ENCODE measurements at regions not wholly inside any gene's neighbourhood (a gene's known extent, or its start where the extent isn't known, plus 50 kb on each side); places are given as distances from the start of the nearest gene placed in this dataset.
"Not testable (repeated sequence)": the region's sequence is repeated elsewhere in the genome, so short reads cannot be mapped to it uniquely, and the experiment has no call there.

DNA sequence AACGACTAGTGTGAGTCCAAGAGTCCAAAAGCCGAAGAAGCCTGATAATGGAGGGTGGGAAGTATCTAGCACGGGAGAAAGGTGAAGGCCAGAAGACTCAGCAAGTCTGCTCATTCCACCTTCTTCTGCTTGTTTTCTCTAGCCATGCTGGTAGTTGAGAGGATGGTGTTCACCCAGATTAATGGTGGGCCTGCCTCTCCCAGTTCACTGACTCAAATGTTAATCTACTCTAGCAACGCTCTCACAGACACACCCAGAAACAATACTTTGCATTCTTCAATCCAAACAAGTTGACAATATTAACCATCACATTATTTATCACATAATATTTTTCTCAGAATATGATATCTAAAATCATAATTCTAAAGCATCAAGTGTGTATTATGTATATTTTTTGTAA is 1055.1 kb upstream of the PCDH10 start:
- H3K9me3 Mint-ChIP-seq (ENCODE audit: low read depth), result peaks cover 12% of the 10 kb centered on the region
- TF ChIP-seq, protein P1, sequence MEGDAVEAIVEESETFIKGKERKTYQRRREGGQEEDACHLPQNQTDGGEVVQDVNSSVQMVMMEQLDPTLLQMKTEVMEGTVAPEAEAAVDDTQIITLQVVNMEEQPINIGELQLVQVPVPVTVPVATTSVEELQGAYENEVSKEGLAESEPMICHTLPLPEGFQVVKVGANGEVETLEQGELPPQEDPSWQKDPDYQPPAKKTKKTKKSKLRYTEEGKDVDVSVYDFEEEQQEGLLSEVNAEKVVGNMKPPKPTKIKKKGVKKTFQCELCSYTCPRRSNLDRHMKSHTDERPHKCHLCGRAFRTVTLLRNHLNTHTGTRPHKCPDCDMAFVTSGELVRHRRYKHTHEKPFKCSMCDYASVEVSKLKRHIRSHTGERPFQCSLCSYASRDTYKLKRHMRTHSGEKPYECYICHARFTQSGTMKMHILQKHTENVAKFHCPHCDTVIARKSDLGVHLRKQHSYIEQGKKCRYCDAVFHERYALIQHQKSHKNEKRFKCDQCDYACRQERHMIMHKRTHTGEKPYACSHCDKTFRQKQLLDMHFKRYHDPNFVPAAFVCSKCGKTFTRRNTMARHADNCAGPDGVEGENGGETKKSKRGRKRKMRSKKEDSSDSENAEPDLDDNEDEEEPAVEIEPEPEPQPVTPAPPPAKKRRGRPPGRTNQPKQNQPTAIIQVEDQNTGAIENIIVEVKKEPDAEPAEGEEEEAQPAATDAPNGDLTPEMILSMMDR (IDR thresholded peaks at IDR 0.05), result no peak
- H3K27me3 Mint-ChIP-seq (ENCODE audit: low read depth), result no peaks in the 10 kb centered on the region
- DNase-seq (ENCODE audit: low spot score), result no peak
- H3K4me1 Mint-ChIP-seq (ENCODE audit: low read depth), result no peaks in the 10 kb centered on the region
- no peak overlapping the region for H3K4me3 Mint-ChIP-seq (ENCODE audit: unreplicated experiment)
- no peak overlapping the region for H3K27ac Mint-ChIP-seq (ENCODE audit: unreplicated experiment)
- H3K36me3 Mint-ChIP-seq (ENCODE audit: low read depth), result no peaks in the 10 kb centered on the region

DNA sequence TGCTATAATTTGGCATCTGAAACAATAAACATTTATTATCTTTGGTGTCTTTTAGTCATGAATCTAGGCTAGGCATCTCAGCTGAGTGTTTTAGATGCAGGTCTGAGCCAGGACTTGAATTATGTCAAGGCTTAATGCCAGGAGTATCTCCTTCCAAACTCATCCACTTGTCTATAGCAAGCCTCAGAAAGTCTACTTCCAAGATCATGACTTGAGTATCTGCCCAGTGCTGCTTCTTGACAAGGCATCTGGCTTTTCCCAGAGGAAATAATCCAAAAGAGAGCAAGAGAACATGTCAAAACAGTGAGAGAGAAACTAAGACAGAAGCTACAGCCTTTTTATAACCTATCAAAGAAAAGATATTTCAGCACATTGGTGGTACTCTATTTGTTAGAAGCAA is 1052.1 kb upstream of the PCDH10 start:
- no peaks in the 10 kb centered on the region for H3K27me3 Mint-ChIP-seq (ENCODE audit: low read depth)
- no peak for DNase-seq (ENCODE audit: low spot score)
- no peaks in the 10 kb centered on the region for H3K36me3 Mint-ChIP-seq (ENCODE audit: low read depth)
- TF ChIP-seq, protein P1 (IDR thresholded peaks at IDR 0.05), result no peak
- H3K9me3 Mint-ChIP-seq (ENCODE audit: low read depth), result no peaks in the 10 kb centered on the region
- no peak overlapping the region for H3K4me3 Mint-ChIP-seq (ENCODE audit: unreplicated experiment)
- no peak overlapping the region for H3K27ac Mint-ChIP-seq (ENCODE audit: unreplicated experiment)
- no peaks in the 10 kb centered on the region for H3K4me1 Mint-ChIP-seq (ENCODE audit: low read depth)

DNA sequence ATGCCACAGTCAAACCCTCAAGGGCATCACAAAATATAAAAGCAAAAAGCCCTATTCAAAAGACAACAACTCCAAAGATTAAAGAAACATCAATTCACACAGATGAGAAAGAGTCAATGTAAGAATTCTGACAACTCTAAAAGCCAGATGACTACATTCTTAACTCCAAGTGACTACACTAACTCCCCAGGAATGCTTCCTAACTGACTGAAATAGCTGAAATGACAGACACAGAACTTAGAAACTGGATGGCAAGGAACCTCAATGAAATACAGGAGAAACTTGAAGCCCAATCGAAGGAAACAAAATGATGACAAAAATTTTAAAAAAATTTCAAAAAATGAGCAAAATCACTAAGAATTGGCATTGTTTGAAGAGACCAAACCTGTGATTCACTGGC is 1047.6 kb upstream of the PCDH10 start:
- Mint-ChIP-seq H3K27ac (ENCODE audit: unreplicated experiment) (no peak overlapping the region), H3K9me3 (ENCODE audit: low read depth) (no peaks in the 10 kb centered on the region), H3K4me3 (ENCODE audit: unreplicated experiment) (no peak overlapping the region), H3K4me1 (ENCODE audit: low read depth) (no peaks in the 10 kb centered on the region), H3K27me3 (ENCODE audit: low read depth) (no peaks in the 10 kb centered on the region), H3K36me3 (ENCODE audit: low read depth) (no peaks in the 10 kb centered on the region)
- DNase-seq (ENCODE audit: low spot score), result no peak
- TF ChIP-seq, protein P1 (IDR thresholded peaks at IDR 0.05), result no peak

DNA sequence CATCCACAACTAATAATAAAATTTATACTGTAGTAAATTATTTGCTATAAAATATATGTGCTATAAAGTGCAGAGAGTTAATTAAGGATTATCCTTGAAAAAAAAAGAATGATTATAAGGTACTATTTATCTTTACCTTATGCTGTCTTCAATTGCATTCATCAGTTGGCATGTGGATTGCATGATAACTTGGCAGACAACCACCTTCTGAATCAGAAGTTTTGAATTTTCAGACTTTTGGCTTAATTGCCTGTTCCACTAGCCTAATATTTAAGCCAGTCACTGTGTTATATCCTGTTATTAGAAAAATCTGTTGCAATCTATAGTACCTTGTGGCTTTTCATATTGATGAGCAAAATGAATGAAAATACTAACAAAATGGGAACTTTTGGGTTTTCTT is 1040.3 kb upstream of the PCDH10 start:
- H3K36me3 Mint-ChIP-seq (ENCODE audit: low read depth), result no peaks in the 10 kb centered on the region
- no peak overlapping the region for H3K27ac Mint-ChIP-seq (ENCODE audit: unreplicated experiment)
- H3K4me1 Mint-ChIP-seq (ENCODE audit: low read depth), result no peaks in the 10 kb centered on the region
- no peaks in the 10 kb centered on the region for H3K27me3 Mint-ChIP-seq (ENCODE audit: low read depth)
- no peak overlapping the region for H3K4me3 Mint-ChIP-seq (ENCODE audit: unreplicated experiment)
- H3K9me3 Mint-ChIP-seq (ENCODE audit: low read depth), result peaks cover 9% of the 10 kb centered on the region
- no peak for DNase-seq (ENCODE audit: low spot score)
- TF ChIP-seq, protein P1 (IDR thresholded peaks at IDR 0.05), result no peak

- Mint-ChIP-seq H3K36me3 (ENCODE audit: low read depth) (no peaks in the 10 kb centered on the region), H3K27ac (ENCODE audit: unreplicated experiment) (no peak overlapping the region), H3K4me3 (ENCODE audit: unreplicated experiment) (no peak overlapping the region), H3K27me3 (ENCODE audit: low read depth) (no peaks in the 10 kb centered on the region), H3K4me1 (ENCODE audit: low read depth) (no peaks in the 10 kb centered on the region), H3K9me3 (ENCODE audit: low read depth) (peaks cover 16% of the 10 kb centered on the region)
- TF ChIP-seq, protein P1 (IDR thresholded peaks at IDR 0.05), result no peak
- no peak for DNase-seq (ENCODE audit: low spot score)
These were observed 1034.2 kb upstream of the PCDH10 start for GRCh38 chr4:132114885-132115284.

DNA sequence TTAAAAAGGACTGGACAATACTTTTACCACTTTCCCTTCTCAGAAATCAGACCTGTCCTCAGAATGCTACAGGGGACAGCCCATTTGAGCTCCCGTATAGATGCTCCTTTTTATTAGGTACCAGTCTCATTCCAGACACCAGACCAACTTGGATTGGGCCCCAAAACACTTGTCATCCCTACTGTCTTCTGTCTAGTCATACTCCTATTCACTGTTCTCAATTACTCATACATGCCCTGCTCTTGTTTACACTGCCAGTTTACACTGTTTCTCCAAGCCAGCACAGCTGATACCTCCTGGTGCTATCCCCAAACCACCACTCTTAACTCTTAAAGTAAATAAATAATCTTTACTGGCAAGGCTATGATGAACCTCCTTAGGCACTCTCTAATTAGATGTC is 1026.4 kb upstream of the PCDH10 start:
- H3K36me3 Mint-ChIP-seq (ENCODE audit: low read depth); H3K4me1 Mint-ChIP-seq (ENCODE audit: low read depth); H3K27ac Mint-ChIP-seq (ENCODE audit: unreplicated experiment); H3K27me3 Mint-ChIP-seq (ENCODE audit: low read depth); DNase-seq (ENCODE audit: low spot score); H3K4me3 Mint-ChIP-seq (ENCODE audit: unreplicated experiment): not testable (repeated sequence)
- peaks cover 14% of the 10 kb centered on the region for H3K9me3 Mint-ChIP-seq (ENCODE audit: low read depth)
